ENCODE measurements at regions not wholly inside any gene's neighbourhood (a gene's known extent, or its start where the extent isn't known, plus 50 kb on each side); places are given as distances from the start of the nearest gene placed in this dataset.
"Not testable (repeated sequence)": the region's sequence is repeated elsewhere in the genome, so short reads cannot be mapped to it uniquely, and the experiment has no call there.

DNA sequence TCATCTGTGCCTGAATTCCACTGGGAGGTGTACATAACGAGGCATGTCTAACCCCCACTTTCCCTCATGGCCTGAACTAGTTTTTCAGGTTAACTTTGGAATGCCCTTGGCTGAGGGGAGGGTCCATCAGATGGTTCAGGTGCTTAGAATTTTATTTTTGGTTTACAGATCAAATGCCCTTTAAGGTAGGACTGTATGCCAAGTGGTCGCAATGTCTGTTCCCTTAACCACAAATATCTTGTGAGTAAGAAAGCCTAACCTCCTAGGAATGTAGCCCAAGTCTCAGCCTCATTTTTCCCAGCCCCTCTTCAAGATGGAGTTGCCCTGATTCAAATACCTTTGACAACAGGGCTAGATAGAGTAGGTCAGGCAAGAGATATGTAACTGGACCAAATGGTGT is 78.4 kb downstream of the RNASET2 start:
- DNase-seq (ENCODE audit: low spot score), result peak; percentile 14

DNA sequence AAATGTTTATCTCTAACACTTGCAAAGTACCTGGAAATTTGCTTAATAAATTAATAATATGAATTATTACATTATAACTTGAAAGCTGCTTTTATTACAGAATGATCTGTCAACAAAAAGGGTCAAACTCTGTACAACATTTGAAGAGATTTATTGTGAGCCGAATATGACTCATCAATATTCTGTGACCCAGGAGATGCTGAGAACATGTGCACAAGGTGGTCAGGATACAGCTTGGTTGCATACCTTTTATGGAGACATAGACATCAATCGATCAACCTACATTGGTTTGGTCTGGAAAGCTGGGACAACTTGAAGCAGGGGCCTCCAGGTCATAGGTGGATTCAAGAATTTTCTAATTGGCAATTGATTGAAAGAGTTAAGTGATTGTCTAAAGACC is 79.0 kb downstream of the RNASET2 start:
- peak; percentile 12 for DNase-seq (ENCODE audit: low spot score)

GRCh38 chr6:166872531-166873009 is 83.8 kb downstream of the RNASET2 start:
- no peak for DNase-seq (ENCODE audit: low spot score)

GRCh38 chr6:166870602-166871208 is 85.6 kb downstream of the RNASET2 start:
- DNase-seq (ENCODE audit: low spot score), result no peak

- no peak for DNase-seq (ENCODE audit: low spot score)
Measured at GRCh38 chr6:166866839-166867637, 89.3 kb downstream of the RNASET2 start.

DNA sequence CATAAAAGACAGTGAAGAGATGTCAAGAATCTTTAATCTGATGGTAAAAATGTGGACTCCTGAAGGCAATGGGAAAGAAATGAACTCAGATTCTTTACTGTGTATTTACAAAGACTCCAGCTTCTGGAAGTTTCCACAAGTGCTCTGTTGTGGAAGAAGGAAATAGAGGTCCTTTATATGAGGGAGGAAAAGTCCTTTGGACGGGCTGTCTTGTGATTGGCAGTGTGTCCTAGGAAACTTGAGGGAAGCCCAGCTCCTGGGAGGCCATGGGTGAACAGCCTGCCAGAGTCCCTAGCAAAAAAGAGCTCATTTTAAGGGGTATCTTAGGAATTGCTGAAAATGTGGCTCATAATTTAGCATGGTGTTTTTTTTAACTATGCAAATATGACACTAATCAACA is 92.0 kb downstream of the RNASET2 start:
- DNase-seq (ENCODE audit: low spot score), result no peak

DNA sequence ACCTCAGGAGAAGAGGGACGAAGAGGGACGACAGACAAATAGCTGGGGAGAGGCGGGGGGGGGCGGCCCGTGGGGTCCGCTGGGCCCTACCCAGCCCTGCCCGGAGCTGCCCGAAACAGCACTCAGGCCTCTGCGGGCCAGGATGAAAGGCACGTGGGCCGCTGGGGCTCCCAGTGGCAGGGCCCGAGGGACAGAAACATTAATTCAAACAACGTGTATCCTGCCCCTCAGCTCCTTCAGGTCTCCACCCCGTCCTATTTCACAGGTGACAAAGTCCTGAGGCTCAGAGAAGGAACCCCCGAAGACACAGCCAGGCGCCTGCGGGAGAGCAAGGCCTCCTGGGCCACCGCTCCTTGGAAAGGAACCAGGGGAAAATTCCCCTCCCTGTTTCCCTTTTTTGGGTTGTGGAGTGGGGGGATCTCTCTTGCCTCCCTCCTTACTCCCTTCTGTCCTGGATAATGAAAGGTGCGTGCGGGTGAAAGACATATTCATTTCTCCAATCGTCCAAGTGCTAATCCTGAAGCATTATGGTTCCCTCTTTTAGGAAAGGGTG is 93.3 kb downstream of the RNASET2 start:
- DNase-seq (ENCODE audit: low spot score), result no peak

- DNase-seq (ENCODE audit: low spot score), result no peak
Measured at GRCh38 chr6:166862287-166862977, 93.9 kb downstream of the RNASET2 start.

DNA sequence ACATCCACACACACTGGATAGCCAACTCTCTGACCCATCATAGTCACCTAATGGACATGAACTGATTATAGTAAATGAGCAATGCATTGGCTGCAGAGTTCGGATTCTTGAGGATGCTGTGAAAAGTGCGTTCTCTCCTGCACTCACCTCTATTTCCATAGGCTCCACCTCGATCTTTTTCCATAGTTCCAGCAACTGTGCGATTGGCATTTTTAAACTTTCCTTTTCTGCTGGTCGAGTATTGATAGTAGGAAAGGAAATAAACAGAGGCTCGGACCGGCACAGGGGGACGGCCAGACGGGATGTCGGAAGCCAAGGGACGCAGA is 94.4 kb downstream of the RNASET2 start:
- no peak for DNase-seq (ENCODE audit: low spot score)

DNA sequence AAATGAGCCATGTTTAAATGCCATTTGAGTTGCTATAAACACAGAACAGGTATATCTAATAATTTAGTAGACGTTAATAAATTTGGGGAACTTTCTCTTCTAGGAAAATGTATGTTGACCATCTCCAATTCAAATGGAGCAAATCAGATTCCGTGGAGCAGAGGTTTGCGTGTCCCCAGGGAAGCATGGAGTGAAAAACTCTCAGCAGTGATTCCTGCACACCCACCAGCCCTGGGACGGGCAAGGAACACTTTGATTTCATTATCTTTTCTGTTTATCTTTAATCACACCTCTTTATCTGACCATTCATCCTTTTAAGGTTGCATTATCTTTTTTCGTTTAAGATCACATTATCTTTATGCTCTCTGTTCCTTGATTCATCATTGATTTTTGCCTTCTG is 95.0 kb downstream of the RNASET2 start:
- no peak for DNase-seq (ENCODE audit: low spot score)

- DNase-seq (ENCODE audit: low spot score), result no peak
Measured at GRCh38 chr6:166860392-166860791, 96.0 kb downstream of the RNASET2 start.

DNA sequence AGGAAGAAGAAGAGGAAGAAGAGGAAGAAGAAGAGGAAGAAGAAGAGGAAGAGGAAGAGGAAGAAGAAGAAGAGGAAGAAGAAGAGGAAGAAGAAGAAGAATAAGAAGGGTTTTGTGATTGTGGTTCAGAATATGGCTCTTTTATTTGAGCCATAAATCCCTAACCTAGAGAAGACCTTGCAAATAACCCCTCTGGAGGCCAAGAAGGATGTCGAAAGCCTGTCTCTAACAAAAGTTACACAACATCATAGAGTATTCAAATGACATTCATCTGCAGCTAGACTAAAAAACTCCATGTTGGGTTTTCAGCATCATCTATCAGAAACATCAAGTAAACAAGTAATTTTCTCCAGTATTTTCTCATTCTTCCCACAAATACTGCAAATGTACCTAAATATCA is 100.9 kb downstream of the RNASET2 start:
- DNase-seq (ENCODE audit: low spot score), result no peak

- DNase-seq (ENCODE audit: low spot score), result no peak
Measured at GRCh38 chr6:166853371-166854325, 102.7 kb downstream of the RNASET2 start.

GRCh38 chr6:166852451-166852975 is 103.8 kb downstream of the RNASET2 start:
- DNase-seq (ENCODE audit: low spot score), result no peak

DNA sequence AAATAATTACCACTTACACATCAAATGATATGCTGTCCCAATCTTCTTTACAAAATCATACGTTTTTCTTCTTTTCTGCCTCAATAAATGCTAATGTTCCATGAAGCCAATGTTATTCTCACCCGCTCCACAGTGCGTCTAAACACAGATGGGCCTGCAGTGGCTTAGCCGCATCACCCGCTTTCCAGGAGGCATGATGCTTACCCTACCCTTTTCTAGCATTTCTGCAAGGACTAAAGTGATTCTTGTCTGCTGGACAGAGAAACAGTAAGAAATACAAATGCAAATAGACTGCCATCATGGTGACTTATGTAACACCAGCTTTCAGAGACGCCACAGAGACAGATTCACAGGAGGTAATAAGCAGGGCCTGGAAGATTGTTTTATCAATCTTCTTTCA is 104.4 kb downstream of the RNASET2 start:
- DNase-seq (ENCODE audit: low spot score), result no peak

DNA sequence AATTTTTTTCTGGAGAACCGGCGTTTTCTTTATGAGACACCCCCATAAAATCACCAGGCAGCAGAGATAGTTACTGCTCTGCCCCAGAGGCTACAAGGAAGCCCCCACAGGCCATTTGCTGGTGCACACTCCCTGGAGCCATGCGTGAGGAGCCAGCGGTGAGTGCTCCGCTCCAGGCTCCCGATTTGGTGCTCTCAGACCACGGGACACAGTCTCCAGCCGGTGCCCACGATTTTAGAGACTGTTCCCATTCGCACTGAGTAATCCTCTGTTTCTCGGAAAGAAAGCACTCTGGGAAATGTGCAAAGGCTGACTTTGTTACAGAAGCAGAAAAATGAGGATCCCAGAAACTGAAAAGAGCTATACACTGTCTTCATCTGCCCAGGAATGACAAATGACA is 104.9 kb downstream of the RNASET2 start:
- no peak for DNase-seq (ENCODE audit: low spot score)

- DNase-seq (ENCODE audit: low spot score), result no peak
Measured at GRCh38 chr6:166850677-166851076, 105.7 kb downstream of the RNASET2 start.

DNA sequence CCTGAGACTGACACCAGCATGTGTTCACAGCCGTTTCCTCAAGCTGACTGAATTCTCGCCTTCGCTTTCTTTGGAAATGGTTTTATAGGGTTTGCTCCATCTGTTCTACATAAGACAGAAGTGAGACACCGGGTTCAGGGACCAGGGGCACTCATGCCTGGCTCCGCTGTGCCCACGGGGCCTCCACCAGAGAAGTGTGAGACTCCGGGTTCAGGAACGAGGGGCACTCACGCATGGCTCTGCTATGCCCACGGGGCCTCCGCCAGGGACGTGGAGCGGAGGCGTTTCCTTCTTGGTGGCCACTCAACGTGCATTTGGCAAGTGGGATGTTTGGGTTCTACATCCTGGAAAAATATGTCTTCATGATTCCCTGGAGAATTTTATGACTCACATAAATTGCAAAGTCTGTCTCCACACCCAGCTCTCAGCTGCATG is 106.6 kb downstream of the RNASET2 start:
- DNase-seq (ENCODE audit: low spot score), result no peak

GRCh38 chr6:166848979-166849748 is 107.2 kb downstream of the RNASET2 start:
- DNase-seq (ENCODE audit: low spot score), result no peak

DNA sequence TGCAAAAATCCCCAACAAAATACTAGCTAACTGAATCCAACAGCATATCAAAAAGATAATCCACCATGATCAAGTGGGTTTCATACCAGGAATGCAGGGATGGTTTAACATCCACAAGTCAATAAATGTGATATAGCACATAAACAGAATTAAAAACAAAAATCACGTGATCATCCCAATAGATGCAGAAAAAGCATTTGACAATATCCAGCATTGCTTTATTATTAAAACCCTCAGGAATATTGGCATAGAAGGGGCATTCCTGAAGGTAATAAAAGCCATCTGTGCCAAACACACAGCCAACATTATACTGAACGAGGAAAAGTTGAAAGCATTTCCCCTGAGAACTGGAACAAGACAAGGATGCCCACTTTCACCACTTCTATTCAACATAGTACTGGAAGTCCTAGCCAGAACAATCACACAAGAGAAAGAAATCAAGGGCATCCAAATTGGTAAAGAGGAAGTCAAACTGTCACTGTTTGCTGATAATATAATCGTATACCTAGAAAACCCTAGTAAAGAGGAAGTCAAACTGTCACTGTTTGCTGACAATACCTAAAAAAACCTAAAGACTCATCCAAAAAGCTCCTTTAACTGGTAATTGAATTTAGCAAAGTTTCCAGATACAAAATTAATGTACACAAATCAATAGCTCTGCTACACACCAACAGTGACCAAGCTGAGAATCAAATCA is 109.8 kb downstream of the RNASET2 start:
- not testable (repeated sequence) for DNase-seq (ENCODE audit: low spot score)

Data from HT-29 (cell line).